Activated CD4-positive, alpha-beta T cell treated with anti-CD3 and anti-CD28 coated beads, Interleukin-2, amount 50 U/mL, for 48 hours (primary cell): ENCODE measurements at regions not wholly inside any gene's neighbourhood (a gene's known extent, or its start where the extent isn't known, plus 50 kb on each side); places are given as distances from the start of the nearest gene placed in this dataset.

Source experiments
- DNase-seq, 2 experiments: peaks; one replicate each; pipeline ENCODE4 v3.0.0-alpha.2; 2020

- peak; percentile 54 to 56 for DNase-seq
Observed at GRCh38 chr13:40271931-40272775, 394.3 kb downstream of the FOXO1 start.

- no peak for DNase-seq
Observed at GRCh38 chr13:40272776-40273139, 393.7 kb downstream of the FOXO1 start.

- DNase-seq, result no peak
Observed at GRCh38 chr13:40273253-40274025, 393.0 kb downstream of the FOXO1 start.

- no peak for DNase-seq
Observed at GRCh38 chr13:40274103-40274502, 392.3 kb downstream of the FOXO1 start.

- DNase-seq, result no peak
Observed at GRCh38 chr13:40275155-40275554, 391.3 kb downstream of the FOXO1 start.

GRCh38 chr13:40275636-40276035 lies 390.8 kb downstream of the FOXO1 start:
- DNase-seq, result no peak

- no peak for DNase-seq
Observed at GRCh38 chr13:40283666-40284065, 382.8 kb downstream of the FOXO1 start.

GRCh38 chr13:40285634-40286033 lies 380.8 kb downstream of the FOXO1 start:
- no peak for DNase-seq

GRCh38 chr13:40287428-40287827 lies 379.0 kb downstream of the FOXO1 start:
- DNase-seq, result no peak

- DNase-seq, result no peak
Observed at GRCh38 chr13:40288259-40288658, 378.2 kb downstream of the FOXO1 start.

GRCh38 chr13:40290758-40291157 lies 375.7 kb downstream of the FOXO1 start:
- no peak for DNase-seq

- no peak for DNase-seq
Observed at GRCh38 chr13:40292108-40292507, 374.3 kb downstream of the FOXO1 start.

GRCh38 chr13:40292536-40292935 lies 373.9 kb downstream of the FOXO1 start:
- DNase-seq, result no peak

- DNase-seq, result no peak
Observed at GRCh38 chr13:40302351-40302750, 364.1 kb downstream of the FOXO1 start.

- DNase-seq, result no peak
Observed at GRCh38 chr13:40304391-40304790, 362.1 kb downstream of the FOXO1 start.

GRCh38 chr13:40306817-40307216 lies 359.6 kb downstream of the FOXO1 start:
- DNase-seq, result peak; percentile 54 to 68

- DNase-seq, result no peak
Observed at GRCh38 chr13:40309881-40310280, 356.6 kb downstream of the FOXO1 start.

- DNase-seq, result no peak
Observed at GRCh38 chr13:40311356-40312101, 354.9 kb downstream of the FOXO1 start.

- no peak for DNase-seq
Observed at GRCh38 chr13:40313269-40314200, 352.9 kb downstream of the FOXO1 start.

GRCh38 chr13:40315416-40316064 lies 350.9 kb downstream of the FOXO1 start:
- DNase-seq, result peak; percentile 52 to 61

GRCh38 chr13:40316301-40316700 lies 350.1 kb downstream of the FOXO1 start:
- peak; percentile 41 to 62 for DNase-seq

- DNase-seq, result no peak
Observed at GRCh38 chr13:40317980-40318327, 348.5 kb downstream of the FOXO1 start.
